Right cardiac atrium (tissue), 5 donors: ENCODE measurements at regions not wholly inside any gene's neighbourhood (a gene's known extent, or its start where the extent isn't known, plus 50 kb on each side); places are given as distances from the start of the nearest gene placed in this dataset.
"Not testable (repeated sequence)": the region's sequence is repeated elsewhere in the genome, so short reads cannot be mapped to it uniquely, and the experiment has no call there.

Experiments used
- ATAC-seq, 2 donors: fragments of 200-7000 bp; cut with Tn5 transposase; one replicate each; pipeline versions ENCODE4 v1.8.0 to v1.9.1; 2020; ENCODE audit warnings: moderate library complexity in 2 of 2, mild to moderate bottlenecking in 1 of 2
- DNase-seq, 3 donors: peaks; one replicate each; pipeline ENCODE4 v3.0.0-alpha.2; 2020
- H3K27ac ChIP-seq: one replicate; pipeline ENCODE4 v1.5.1; 2013; ENCODE audit warnings: mild to moderate bottlenecking, low read length, control low read depth, moderate library complexity
- H3K27me3 ChIP-seq: one replicate; pipeline ENCODE4 v1.6.1; 2013; ENCODE audit not compliant: control insufficient read depth, insufficient read depth
- H3K4me1 ChIP-seq: one replicate; pipeline ENCODE4 v1.6.1; 2013; ENCODE audit warnings: low read length; ENCODE audit not compliant: control insufficient read depth, insufficient read depth
- H3K4me3 ChIP-seq: one replicate; pipeline ENCODE4 v1.5.1; 2013; ENCODE audit warnings: low read length, control low read depth
- H3K9me3 ChIP-seq: one replicate; pipeline ENCODE4 v1.6.1; 2013; ENCODE audit warnings: low read length; ENCODE audit not compliant: control insufficient read depth
- WGBS: extraction: QIAGEN DNeasy Blood & Tissue Kit; methylation state at CpG from one replicate; pipeline ENCODE4 v1.1.7; 2013; 5-methylcytosine and 5-hydroxymethylcytosine counted together
- intact Hi-C, 4 donors: fragments of 100-400 bp; cut with DNase I; formaldehyde crosslinking; loops; one replicate each; pipeline versions ENCODE4 v1.11.0 to v1.14.0; 2022 to 2023
- donor health status: healthy with polysubstance abuse.
- donor health status: DM: no; HTN: yes; CAD: no.
- donor health status: DM: no; HTN: no; CAD: no.
- donor health status: DM: no; HTN: yes; CAD: no; lungs with severe emphysema.
- donor health status: DM: yes; HTN: yes; CAD: no.

DNA sequence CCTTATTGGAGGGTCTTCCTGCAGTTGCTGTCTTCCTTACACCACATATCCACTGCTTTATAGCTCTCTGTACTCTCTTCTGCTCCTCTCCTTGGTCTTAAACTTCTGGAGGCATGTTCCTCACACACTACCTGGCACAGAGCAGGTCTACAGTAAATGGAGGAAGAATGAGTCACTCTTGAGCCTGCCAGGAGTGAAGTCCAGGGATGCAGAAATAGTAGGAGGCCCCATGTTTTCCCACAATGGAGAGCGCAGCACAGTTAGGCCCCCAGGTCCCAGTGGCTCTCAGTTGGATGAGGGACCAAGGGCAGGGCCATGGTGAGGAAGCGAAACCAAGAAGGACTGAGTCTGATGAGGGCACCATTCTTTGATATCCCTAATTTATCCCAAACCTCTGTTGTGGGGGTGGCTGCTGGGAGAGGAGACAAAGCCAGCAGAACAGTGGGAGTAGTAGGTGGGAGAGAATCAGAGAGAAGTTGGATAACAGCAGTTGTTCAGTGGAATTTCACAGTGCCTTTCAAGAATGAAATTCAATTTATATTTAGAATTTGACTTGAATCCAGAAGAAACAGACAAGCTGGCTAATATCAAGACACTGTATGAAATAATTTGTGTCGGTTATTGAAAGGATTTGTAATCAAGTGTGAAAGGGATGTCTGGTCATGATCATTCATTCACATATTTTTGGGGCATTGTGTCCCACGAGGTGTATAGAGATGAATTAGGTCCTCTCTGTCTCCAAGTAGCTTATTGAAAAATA, 187.8 kb downstream of the HIPK3 start:
- Histone ChIP-seq H3K27me3 (no peaks in the 10 kb centered on the region), H3K9me3 (no peaks in the 10 kb centered on the region), H3K4me1 (no peaks in the 10 kb centered on the region), H3K27ac (no peak overlapping the region), H3K4me3 (no peak overlapping the region)
- no peak for ATAC-seq
- DNase-seq = no peak
- intact Hi-C loops = no loop called here
- WGBS = 63% methylated on average over 4 of the region's 4 CpGs

DNA sequence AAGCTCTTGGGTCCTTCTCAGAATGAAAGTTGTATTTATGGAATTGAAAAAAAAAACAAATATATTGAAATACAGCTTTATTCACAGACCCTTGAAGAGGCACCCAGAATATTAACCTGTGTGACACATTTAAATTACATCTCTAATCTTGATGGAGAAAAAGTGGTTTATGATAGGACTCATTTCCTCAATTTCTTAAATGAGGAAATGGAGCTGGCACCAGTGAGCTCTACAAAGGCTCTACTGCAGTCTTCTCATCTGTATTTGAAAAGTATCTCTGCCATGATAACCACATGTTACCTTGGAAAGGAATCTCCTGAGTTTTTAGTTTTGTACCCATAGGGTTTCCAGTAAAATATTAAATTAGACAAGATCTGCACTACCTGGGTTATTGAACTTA, 186.5 kb downstream of the HIPK3 start:
- H3K4me3 ChIP-seq = no peak overlapping the region
- ATAC-seq (no peak), DNase-seq (no peak)
- no peaks in the 10 kb centered on the region for H3K27me3 ChIP-seq
- no peaks in the 10 kb centered on the region for H3K9me3 ChIP-seq
- H3K4me1 ChIP-seq = no peaks in the 10 kb centered on the region
- H3K27ac ChIP-seq = no peak overlapping the region
- intact Hi-C loops = no loop called here

DNA sequence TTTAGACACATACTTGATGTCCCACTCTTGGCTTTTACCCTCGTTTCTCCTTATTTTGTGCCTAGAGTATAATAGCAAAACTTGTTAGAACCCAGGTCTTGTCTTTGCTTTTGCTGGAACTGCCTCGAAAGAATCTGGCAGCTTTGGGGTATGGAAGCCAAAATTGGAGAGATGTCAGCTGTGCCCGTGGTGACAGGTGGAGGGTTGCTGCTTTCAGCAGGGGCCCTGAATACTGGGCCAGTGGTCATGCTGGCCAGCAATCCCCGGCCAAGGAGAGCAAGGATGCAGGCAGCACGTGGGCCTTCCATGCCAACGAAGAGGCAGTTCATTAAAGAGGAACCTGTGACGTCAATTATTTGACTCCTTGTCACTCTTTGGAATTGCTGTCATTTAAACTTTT, 181.1 kb downstream of the HIPK3 start:
- no peak for ATAC-seq
- intact Hi-C loops = no loop called here
- WGBS = 73% methylated on average over 7 of the region's 7 CpGs
- H3K4me1 ChIP-seq = no peaks in the 10 kb centered on the region
- no peaks in the 10 kb centered on the region for H3K9me3 ChIP-seq
- no peak overlapping the region for H3K27ac ChIP-seq
- H3K27me3 ChIP-seq = no peaks in the 10 kb centered on the region
- H3K4me3 ChIP-seq = no peak overlapping the region
- DNase-seq = no peak

DNA sequence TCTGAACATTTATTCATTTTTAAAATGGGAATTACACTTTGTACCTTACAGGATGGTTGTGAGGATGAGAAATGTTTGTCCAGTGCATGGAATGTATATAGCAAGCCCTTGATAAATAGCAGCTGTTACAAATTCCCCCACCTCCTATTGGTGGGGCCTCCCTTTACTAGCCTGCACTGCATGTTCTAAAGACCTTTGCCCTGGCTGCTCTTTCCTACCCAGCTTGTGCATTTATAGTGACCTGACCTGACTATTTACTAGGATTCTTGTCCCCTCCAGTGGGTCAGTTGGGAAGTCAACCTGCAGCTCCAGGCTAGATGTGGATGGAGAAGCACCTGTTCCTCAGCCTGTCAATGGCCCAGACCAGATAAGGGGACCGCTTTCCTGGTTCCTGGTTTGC, 180.3 kb downstream of the HIPK3 start:
- H3K4me3 ChIP-seq = no peak overlapping the region
- intact Hi-C loops = no loop called here
- DNase-seq = no peak
- 85% methylated on average over 1 of the region's 1 CpG for WGBS
- no peak overlapping the region for H3K27ac ChIP-seq
- H3K4me1 ChIP-seq = no peaks in the 10 kb centered on the region
- H3K9me3 ChIP-seq = no peaks in the 10 kb centered on the region
- ATAC-seq = no peak
- no peaks in the 10 kb centered on the region for H3K27me3 ChIP-seq

DNA sequence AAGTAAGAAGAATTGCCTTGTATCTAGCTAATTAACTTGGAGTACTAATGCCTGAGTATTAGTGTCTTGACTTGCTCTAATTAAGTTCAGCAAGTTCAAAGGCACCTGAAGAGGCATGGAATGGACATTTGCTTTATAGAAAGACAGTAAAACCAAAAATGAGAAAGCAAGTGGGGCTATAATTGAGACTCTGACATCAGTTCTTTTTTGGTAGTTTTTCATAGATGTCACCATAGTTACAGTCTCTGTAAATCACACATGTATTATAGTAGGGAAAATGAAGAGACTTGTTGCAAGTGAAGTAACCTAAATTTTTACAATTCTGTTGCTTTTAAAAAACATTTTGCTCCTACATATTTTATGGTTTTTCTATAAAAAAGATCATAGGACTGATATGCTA, 178.0 kb downstream of the HIPK3 start:
- no peaks in the 10 kb centered on the region for H3K4me1 ChIP-seq
- DNase-seq (no peak), ATAC-seq (no peak)
- H3K27me3 ChIP-seq = no peaks in the 10 kb centered on the region
- intact Hi-C loops = no loop called here
- H3K27ac ChIP-seq = no peak overlapping the region
- H3K9me3 ChIP-seq = no peaks in the 10 kb centered on the region
- no peak overlapping the region for H3K4me3 ChIP-seq

DNA sequence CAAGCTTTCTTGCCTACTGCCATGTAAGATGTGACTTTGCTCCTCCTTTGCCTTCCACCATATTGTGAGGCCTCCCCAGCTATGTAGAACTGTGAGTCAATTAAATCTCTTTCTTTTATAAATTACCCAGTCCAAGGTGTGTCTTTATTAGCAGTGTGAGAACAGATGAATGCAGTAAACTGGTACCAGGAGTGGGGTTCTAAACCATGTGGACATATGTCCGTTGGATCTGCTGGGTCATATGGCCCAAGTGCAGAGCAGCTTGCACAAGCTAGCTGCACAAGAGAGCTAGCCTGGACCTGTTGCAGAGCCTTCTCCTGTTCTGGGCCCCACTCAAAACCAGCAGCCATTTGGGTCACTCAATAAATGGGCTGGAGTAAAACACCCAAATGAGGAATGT, 177.1 kb downstream of the HIPK3 start:
- Histone ChIP-seq H3K27me3 (no peaks in the 10 kb centered on the region), H3K27ac (no peak overlapping the region), H3K4me1 (no peaks in the 10 kb centered on the region), H3K4me3 (no peak overlapping the region), H3K9me3 (no peaks in the 10 kb centered on the region)
- 87% methylated on average over 1 of the region's 1 CpG for WGBS
- no peak for DNase-seq
- intact Hi-C loops = no loop called here
- no peak for ATAC-seq

DNA sequence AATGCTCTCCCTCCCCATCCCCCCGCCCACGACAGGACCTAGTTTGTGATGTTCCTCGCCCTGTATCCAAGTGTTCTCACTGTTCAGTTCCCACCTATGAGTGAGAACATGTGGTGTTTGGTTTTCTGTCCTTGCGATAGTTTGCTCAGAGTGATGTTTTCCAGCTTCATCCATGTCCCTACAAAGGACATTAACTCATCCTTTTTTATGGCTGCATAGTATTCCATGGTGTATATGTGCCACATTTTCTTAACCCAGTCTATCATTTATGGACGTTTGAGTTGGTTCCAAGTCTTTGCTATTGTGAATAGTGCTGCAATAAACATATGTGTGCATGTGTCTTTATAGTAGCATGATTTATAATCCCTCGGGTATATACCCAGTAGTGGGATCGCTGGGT, 171.3 kb downstream of the HIPK3 start:
- H3K4me1 ChIP-seq, DNase-seq, ATAC-seq, H3K27me3 ChIP-seq, H3K27ac ChIP-seq, intact Hi-C loops, H3K9me3 ChIP-seq, H3K4me3 ChIP-seq: not testable (repeated sequence)
- 78% methylated on average over 7 of the region's 7 CpGs for WGBS

DNA sequence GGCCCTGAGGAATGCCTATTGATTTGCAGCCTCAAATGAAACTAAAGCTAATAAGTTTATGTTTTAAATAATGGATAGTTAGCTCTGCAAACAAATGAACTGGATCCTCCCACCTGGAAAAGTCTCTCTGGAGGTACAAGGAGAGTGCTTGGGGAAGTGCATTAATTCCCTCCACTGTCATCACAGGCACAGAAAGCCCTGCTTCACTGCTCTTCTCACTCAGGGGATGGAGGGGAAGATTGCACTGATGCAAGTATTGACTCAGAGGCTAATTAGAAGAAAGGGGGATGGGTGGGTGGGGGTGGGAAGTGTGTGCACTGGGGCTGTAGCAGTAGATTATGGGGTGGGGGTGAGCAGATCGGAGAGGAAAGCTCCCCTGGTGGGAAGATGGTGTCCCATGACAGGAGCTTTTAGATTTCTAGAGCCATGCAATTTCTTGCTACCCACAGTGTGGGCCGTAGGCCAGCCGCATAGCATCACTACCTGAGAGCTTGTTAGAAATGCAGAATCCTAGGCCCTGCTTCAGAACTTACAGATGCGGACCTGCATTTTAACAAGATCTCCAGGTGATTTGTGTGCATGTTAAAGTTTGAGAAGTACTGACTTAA, 163.9 kb downstream of the HIPK3 start:
- Histone ChIP-seq H3K27ac (no peak overlapping the region), H3K4me3 (no peak overlapping the region), H3K27me3 (no peaks in the 10 kb centered on the region), H3K9me3 (no peaks in the 10 kb centered on the region), H3K4me1 (no peaks in the 10 kb centered on the region)
- DNase-seq (no peak), ATAC-seq (no peak)
- WGBS = 91% methylated on average over 4 of the region's 4 CpGs
- intact Hi-C loops = no loop called here

DNA sequence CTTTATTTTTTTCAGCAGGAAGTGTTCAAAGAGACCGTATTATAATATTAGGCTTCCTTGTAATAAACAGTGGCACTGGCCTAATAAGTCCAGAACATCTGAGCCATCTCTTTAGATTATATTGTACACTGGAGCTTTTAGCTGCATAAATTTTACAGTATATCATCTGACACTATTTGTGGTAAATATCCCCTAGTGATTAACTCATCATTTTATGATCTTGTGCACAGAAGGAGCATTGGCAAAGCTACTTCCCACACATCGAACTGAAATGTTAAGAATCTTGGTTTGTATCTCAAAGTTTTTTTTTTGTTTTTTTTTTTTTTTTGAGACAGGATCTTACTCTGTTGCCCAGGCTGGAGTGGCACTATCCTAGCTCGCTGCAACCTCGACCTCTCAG, 162.7 kb downstream of the HIPK3 start:
- DNase-seq (no peak), ATAC-seq (no peak)
- H3K27me3 ChIP-seq = no peaks in the 10 kb centered on the region
- H3K9me3 ChIP-seq = no peaks in the 10 kb centered on the region
- intact Hi-C loops = no loop called here
- H3K4me3 ChIP-seq = no peak overlapping the region
- WGBS = 83% methylated on average over 4 of the region's 4 CpGs
- no peaks in the 10 kb centered on the region for H3K4me1 ChIP-seq
- no peak overlapping the region for H3K27ac ChIP-seq

DNA sequence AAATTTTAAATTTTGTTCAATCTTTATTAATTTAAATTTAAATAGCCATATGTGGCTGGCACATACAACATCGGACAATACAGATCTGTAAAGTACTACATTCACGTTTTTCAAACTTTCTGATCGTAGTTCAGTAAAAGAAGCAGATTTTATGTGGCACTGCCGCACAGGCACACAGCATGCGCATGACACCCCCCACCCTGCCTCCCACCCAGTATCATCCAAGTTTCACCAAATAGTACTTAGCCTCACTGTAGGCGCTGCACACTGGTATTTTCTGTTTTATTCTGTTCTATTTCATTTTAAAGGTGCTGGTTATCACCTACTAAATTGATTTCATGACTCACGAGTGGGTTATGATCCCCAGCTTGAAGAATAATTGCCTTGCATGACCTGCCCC, 159.9 kb downstream of the HIPK3 start:
- intact Hi-C loops = no loop called here
- no peak for DNase-seq
- H3K9me3 ChIP-seq = no peaks in the 10 kb centered on the region
- no peak for ATAC-seq
- H3K27ac ChIP-seq = no peak overlapping the region
- 89% methylated on average over 7 of the region's 7 CpGs for WGBS
- H3K4me3 ChIP-seq = no peak overlapping the region
- no peaks in the 10 kb centered on the region for H3K27me3 ChIP-seq
- H3K4me1 ChIP-seq = no peaks in the 10 kb centered on the region

DNA sequence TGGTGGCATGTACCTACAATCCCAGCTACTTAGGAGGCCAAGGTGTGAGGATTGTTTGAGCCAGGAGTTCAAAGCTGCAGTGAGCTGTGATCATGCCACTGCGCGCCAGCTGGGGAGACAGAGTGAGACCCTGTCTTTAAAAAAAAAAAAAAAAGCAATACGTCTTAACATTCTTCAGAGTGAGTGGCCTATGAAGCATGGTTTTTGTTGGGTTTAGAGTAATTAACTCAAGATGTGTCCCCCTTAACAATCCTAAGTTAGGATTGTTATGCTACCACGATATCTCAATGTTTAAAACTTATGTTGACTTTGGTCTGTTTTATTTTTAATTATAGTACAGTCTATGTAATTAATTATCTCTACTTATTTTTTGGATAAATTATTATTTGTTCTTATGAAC, 156.1 kb downstream of the HIPK3 start:
- H3K4me3 ChIP-seq = no peak overlapping the region
- no peak for DNase-seq
- WGBS = 71% methylated on average over 4 of the region's 4 CpGs
- H3K27ac ChIP-seq = no peak overlapping the region
- intact Hi-C loops = no loop called here
- no peak for ATAC-seq
- no peaks in the 10 kb centered on the region for H3K27me3 ChIP-seq
- no peaks in the 10 kb centered on the region for H3K4me1 ChIP-seq
- no peaks in the 10 kb centered on the region for H3K9me3 ChIP-seq

DNA sequence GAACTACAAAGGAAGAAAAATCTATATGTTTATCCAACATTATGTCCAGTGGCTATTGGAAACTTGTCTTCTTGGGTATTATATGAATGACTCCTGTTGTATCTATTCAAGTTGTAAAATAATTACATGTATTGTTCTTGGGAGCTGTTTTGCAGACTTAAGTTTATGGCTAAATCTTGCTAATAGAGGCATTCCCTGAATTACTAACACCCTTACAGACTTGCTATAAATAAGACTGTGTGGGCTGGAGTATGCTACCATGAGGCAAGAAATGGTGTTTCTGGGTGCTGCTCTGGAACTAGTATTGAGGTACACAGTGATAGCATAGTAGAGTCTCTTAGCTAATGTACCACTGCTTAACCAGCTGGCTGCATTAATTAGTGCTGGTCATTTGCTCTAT, 155.1 kb downstream of the HIPK3 start:
- intact Hi-C loops = no loop called here
- ATAC-seq (no peak), DNase-seq (no peak)
- H3K9me3 ChIP-seq = no peaks in the 10 kb centered on the region
- H3K4me1 ChIP-seq = no peaks in the 10 kb centered on the region
- no peak overlapping the region for H3K27ac ChIP-seq
- H3K27me3 ChIP-seq = no peaks in the 10 kb centered on the region
- H3K4me3 ChIP-seq = no peak overlapping the region
